Upper lobe of left lung (tissue), 4 donors: ENCODE measurements at regions not wholly inside any gene's neighbourhood (a gene's known extent, or its start where the extent isn't known, plus 50 kb on each side); places are given as distances from the start of the nearest gene placed in this dataset.

Experiments used
- POLR2A ChIP-seq, 4 donors: fragments of 450-650 bp; IDR thresholded peaks; one replicate each; pipeline ENCODE4 v1.5.1; 2016 to 2017; ENCODE audit warnings: antibody characterized with exemption in 4 of 4, mild to moderate bottlenecking in 2 of 4
- POLR2AphosphoS5 ChIP-seq, 2 donors: sonication (generic); formaldehyde crosslinking; IDR thresholded peaks; one replicate each; pipeline ENCODE4 v1.5.1; 2017; ENCODE audit warnings: antibody characterized with exemption in 2 of 2
- TF ChIP-seq, protein P1 (sequence below), 6 experiments: fragments of 450-650 bp in 4 of 6; fragments of 200-600 bp in 2 of 6; sonication (generic) in 2 of 6; IDR thresholded peaks; one replicate each; pipeline ENCODE4 v1.5.1; 2016 to 2019; ENCODE audit warnings: antibody characterized with exemption in 6 of 6

- TF ChIP-seq, protein P1, sequence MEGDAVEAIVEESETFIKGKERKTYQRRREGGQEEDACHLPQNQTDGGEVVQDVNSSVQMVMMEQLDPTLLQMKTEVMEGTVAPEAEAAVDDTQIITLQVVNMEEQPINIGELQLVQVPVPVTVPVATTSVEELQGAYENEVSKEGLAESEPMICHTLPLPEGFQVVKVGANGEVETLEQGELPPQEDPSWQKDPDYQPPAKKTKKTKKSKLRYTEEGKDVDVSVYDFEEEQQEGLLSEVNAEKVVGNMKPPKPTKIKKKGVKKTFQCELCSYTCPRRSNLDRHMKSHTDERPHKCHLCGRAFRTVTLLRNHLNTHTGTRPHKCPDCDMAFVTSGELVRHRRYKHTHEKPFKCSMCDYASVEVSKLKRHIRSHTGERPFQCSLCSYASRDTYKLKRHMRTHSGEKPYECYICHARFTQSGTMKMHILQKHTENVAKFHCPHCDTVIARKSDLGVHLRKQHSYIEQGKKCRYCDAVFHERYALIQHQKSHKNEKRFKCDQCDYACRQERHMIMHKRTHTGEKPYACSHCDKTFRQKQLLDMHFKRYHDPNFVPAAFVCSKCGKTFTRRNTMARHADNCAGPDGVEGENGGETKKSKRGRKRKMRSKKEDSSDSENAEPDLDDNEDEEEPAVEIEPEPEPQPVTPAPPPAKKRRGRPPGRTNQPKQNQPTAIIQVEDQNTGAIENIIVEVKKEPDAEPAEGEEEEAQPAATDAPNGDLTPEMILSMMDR (IDR thresholded peaks at IDR 0.05), result no peak
- TF ChIP-seq POLR2AphosphoS5 (IDR thresholded peaks at IDR 0.05) (no peak), POLR2A (IDR thresholded peaks at IDR 0.05) (no peak)
These were observed 142.4 kb downstream of the SOCS6 start for GRCh38 chr18:70431203-70431624.
